Keratinocyte (primary cell): ENCODE measurements at regions not wholly inside any gene's neighbourhood (a gene's known extent, or its start where the extent isn't known, plus 50 kb on each side); places are given as distances from the start of the nearest gene placed in this dataset.
"Not testable (repeated sequence)": the region's sequence is repeated elsewhere in the genome, so short reads cannot be mapped to it uniquely, and the experiment has no call there.

Source experiments
- DNase-seq: peaks from one replicate; pipeline ENCODE4 v3.0.0-alpha.2; 2011; ENCODE audit warnings: low read depth, missing footprints, low spot score
- FAIRE-seq: peaks from 2 replicates; lab custom pipeline; 2011; peaks lifted over from hg19 to GRCh38; lab: Jason Lieb, UNC
- H2AFZ ChIP-seq: 2 replicates; pipeline ENCODE4 v1.6.0; 2012; ENCODE audit warnings: low read length, control low read depth, inconsistent platforms; ENCODE audit not compliant: control insufficient read depth
- H3K27ac ChIP-seq: 2 replicates; pipeline ENCODE4 v1.5.1; 2011; ENCODE audit warnings: low read length; ENCODE audit not compliant: control insufficient read depth, insufficient read depth
- H3K27me3 ChIP-seq: 3 replicates; pipeline ENCODE4 v1.6.0; 2011; ENCODE audit warnings: low read length; ENCODE audit not compliant: control insufficient read depth, insufficient read depth; ENCODE audit errors: extremely low read depth
- H3K36me3 ChIP-seq, 2 experiments: 2 replicates in 1 of 2; 3 replicates in 1 of 2; pipeline ENCODE4 v1.5.1; 2011; ENCODE audit warnings: low read length in 2 of 2, mild to moderate bottlenecking in 1 of 2; ENCODE audit not compliant: control insufficient read depth in 2 of 2, insufficient read depth in 2 of 2; ENCODE audit errors: extremely low read depth in 1 of 2
- H3K4me1 ChIP-seq: 3 replicates; pipeline ENCODE4 v1.5.1; 2011; ENCODE audit warnings: low read length; ENCODE audit not compliant: control insufficient read depth, insufficient read depth; ENCODE audit errors: extremely low read depth
- H3K4me2 ChIP-seq: 3 replicates; pipeline ENCODE4 v1.6.0; 2011; ENCODE audit warnings: low read depth, low read length; ENCODE audit not compliant: control insufficient read depth, insufficient read depth; ENCODE audit errors: extremely low read depth
- H3K4me3 ChIP-seq, 3 experiments: fragments of 200-600 bp in 1 of 3; sonication (generic) in 1 of 3; 2 replicates in 2 of 3; 3 replicates in 1 of 3; pipeline ENCODE4 v1.5.1; 2011 to 2016; ENCODE audit warnings: low read length in 3 of 3, mild to moderate bottlenecking in 3 of 3, control low read depth in 2 of 3, inconsistent platforms in 1 of 3, low read depth in 1 of 3, mixed read lengths in 1 of 3, mixed run types in 1 of 3, moderate library complexity in 1 of 3; ENCODE audit not compliant: control insufficient read depth in 2 of 3, insufficient read depth in 2 of 3; ENCODE audit errors: extremely low read depth in 1 of 3
- H3K79me2 ChIP-seq: 2 replicates; pipeline ENCODE4 v1.6.0; 2012; ENCODE audit warnings: low read length; ENCODE audit not compliant: control insufficient read depth, insufficient read depth
- H3K9ac ChIP-seq: 3 replicates; pipeline ENCODE4 v1.6.0; 2011; ENCODE audit warnings: low read length; ENCODE audit not compliant: control insufficient read depth, insufficient read depth; ENCODE audit errors: extremely low read depth
- H3K9me1 ChIP-seq: 3 replicates; pipeline ENCODE4 v1.6.0; 2011; ENCODE audit warnings: low read length; ENCODE audit not compliant: control insufficient read depth, insufficient read depth; ENCODE audit errors: extremely low read depth
- H3K9me3 ChIP-seq: 2 replicates; pipeline ENCODE4 v1.5.1; 2012; ENCODE audit warnings: low read depth, low read length; ENCODE audit not compliant: control insufficient read depth
- H4K20me1 ChIP-seq: 3 replicates; pipeline ENCODE4 v1.6.0; 2011; ENCODE audit warnings: low read length; ENCODE audit not compliant: control insufficient read depth, insufficient read depth; ENCODE audit errors: extremely low read depth
- EZH2 ChIP-seq: IDR thresholded peaks from one replicate; pipeline ENCODE4 v1.6.1; 2012; ENCODE audit warnings: inconsistent platforms, mild to moderate bottlenecking, low read length, moderate library complexity
- dilution Hi-C: fragments of 300-500 bp; cut with MboI; formaldehyde crosslinking; loops from one replicate; pipeline ENCODE4 v1.7.0; 2020; ENCODE audit warnings: low sequenced_read_pairs; ENCODE audit not compliant: extremely low pct_ligation_motif_present
- TF ChIP-seq, protein P1 (sequence below), 3 experiments: IDR thresholded peaks in 1 of 3; conservative IDR thresholded peaks in 1 of 3; optimal IDR thresholded peaks in 1 of 3; 2 replicates in 2 of 3; 3 replicates in 1 of 3; pipeline versions ENCODE3 to v1.5.1; 2011; ENCODE audit warnings: low read length in 3 of 3, mild to moderate bottlenecking in 3 of 3, moderate library complexity in 2 of 3, control low read depth in 1 of 3, inconsistent platforms in 1 of 3; ENCODE audit not compliant: insufficient read depth in 2 of 3; ENCODE audit errors: extremely low read depth in 1 of 3

DNA sequence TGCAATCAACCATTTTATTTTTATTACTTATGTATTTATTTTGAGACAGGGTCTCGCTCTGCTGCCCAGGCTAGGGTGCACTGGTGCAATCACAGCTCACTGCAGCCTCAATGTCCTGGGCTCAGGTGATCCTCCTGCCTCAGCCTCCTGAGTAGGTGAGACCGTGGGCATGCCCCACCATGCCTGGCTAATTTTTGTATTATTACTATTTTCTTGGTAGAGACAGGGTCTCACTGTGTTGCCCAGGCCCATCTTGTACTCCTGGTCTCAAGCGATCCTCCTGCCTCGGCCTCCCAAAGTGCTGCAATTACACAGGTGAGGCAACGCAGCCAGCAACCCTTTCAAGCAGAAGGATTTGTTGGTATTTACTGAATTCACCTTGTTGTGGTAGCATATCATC is 60.3 kb upstream of the PPP2R3B start:
- H3K79me2 ChIP-seq = no peaks in the 10 kb centered on the region
- no peak for TF ChIP-seq EZH2
- TF ChIP-seq, protein P1, sequence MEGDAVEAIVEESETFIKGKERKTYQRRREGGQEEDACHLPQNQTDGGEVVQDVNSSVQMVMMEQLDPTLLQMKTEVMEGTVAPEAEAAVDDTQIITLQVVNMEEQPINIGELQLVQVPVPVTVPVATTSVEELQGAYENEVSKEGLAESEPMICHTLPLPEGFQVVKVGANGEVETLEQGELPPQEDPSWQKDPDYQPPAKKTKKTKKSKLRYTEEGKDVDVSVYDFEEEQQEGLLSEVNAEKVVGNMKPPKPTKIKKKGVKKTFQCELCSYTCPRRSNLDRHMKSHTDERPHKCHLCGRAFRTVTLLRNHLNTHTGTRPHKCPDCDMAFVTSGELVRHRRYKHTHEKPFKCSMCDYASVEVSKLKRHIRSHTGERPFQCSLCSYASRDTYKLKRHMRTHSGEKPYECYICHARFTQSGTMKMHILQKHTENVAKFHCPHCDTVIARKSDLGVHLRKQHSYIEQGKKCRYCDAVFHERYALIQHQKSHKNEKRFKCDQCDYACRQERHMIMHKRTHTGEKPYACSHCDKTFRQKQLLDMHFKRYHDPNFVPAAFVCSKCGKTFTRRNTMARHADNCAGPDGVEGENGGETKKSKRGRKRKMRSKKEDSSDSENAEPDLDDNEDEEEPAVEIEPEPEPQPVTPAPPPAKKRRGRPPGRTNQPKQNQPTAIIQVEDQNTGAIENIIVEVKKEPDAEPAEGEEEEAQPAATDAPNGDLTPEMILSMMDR (optimal IDR thresholded peaks at IDR 0.05 in 1 of 3, IDR thresholded peaks at IDR 0.05 in 1 of 3, conservative IDR thresholded peaks at IDR 0.05 in 1 of 3; ENCODE audit: extremely low read depth in 1 of 3, insufficient read depth in 2 of 3, low read length in 3 of 3) = no peak
- no peak overlapping the region for H3K4me2 ChIP-seq
- no peak overlapping the region for H3K27ac ChIP-seq
- no peak overlapping the region for H3K4me3 ChIP-seq
- dilution Hi-C loops = no loop called here
- no peaks in the 10 kb centered on the region for H3K27me3 ChIP-seq
- FAIRE-seq (no peak), DNase-seq (no peak)
- no peaks in the 10 kb centered on the region for H3K36me3 ChIP-seq
- H2AFZ ChIP-seq = no peak overlapping the region
- H3K9ac ChIP-seq = no peak overlapping the region
- H3K4me1 ChIP-seq = no peaks in the 10 kb centered on the region
- H3K9me3 ChIP-seq = peaks cover 2% of the 10 kb centered on the region
- H4K20me1 ChIP-seq = no peaks in the 10 kb centered on the region
- no peaks in the 10 kb centered on the region for H3K9me1 ChIP-seq

DNA sequence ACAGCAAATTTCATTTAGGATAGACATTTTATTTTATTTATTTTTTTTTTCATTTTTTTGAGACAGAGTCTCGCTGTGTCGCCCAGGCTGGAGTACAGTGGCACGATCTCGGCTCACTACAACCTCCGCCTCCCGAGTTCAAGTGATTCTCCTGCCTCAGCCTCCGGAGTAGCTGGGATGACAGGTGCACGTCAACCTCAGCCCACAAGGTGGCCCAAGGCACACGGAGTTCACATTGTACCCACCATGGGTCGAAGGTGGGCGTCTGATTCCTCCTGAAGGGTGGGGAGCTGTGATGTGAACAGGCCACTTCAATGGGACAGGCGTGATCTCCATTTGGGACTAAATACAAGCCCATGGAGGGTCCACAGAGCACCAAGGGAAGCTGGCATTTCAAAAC is 65.0 kb upstream of the PPP2R3B start:
- H3K27ac ChIP-seq, H3K79me2 ChIP-seq, H3K36me3 ChIP-seq, H3K4me1 ChIP-seq, H4K20me1 ChIP-seq, H3K4me2 ChIP-seq, H3K27me3 ChIP-seq, H2AFZ ChIP-seq, H3K4me3 ChIP-seq, FAIRE-seq, H3K9me1 ChIP-seq, DNase-seq, H3K9me3 ChIP-seq, dilution Hi-C loops, H3K9ac ChIP-seq: not testable (repeated sequence)

GRCh38 chrX:452598-452997 is 65.9 kb upstream of the PPP2R3B start:
- H3K27me3 ChIP-seq = no peaks in the 10 kb centered on the region
- no peaks in the 10 kb centered on the region for H3K4me1 ChIP-seq
- H3K9me1 ChIP-seq = no peaks in the 10 kb centered on the region
- H3K79me2 ChIP-seq = no peaks in the 10 kb centered on the region
- no peak overlapping the region for H3K4me3 ChIP-seq
- H2AFZ ChIP-seq = no peak overlapping the region
- dilution Hi-C loops = no loop called here
- no peaks in the 10 kb centered on the region for H3K36me3 ChIP-seq
- no peak overlapping the region for H3K4me2 ChIP-seq
- peaks cover 2% of the 10 kb centered on the region for H3K9me3 ChIP-seq
- H4K20me1 ChIP-seq = no peaks in the 10 kb centered on the region
- H3K9ac ChIP-seq = no peak overlapping the region
- TF ChIP-seq EZH2 = no peak
- TF ChIP-seq, protein P1 (optimal IDR thresholded peaks at IDR 0.05 in 1 of 3, IDR thresholded peaks at IDR 0.05 in 1 of 3, conservative IDR thresholded peaks at IDR 0.05 in 1 of 3; ENCODE audit: extremely low read depth in 1 of 3, insufficient read depth in 2 of 3, low read length in 3 of 3) = no peak
- no peak for FAIRE-seq
- no peak overlapping the region for H3K27ac ChIP-seq
- no peak for DNase-seq

- H3K9me3 ChIP-seq, H3K27me3 ChIP-seq, H3K36me3 ChIP-seq, H3K27ac ChIP-seq, DNase-seq, H3K9me1 ChIP-seq, dilution Hi-C loops, H3K79me2 ChIP-seq, H3K4me2 ChIP-seq, H2AFZ ChIP-seq, H3K4me3 ChIP-seq, H3K9ac ChIP-seq, H3K4me1 ChIP-seq, FAIRE-seq, H4K20me1 ChIP-seq: not testable (repeated sequence)
Measured at GRCh38 chrX:454514-454913, 67.8 kb upstream of the PPP2R3B start.
